Suprapubic skin (tissue), 4 donors: ENCODE measurements at regions not wholly inside any gene's neighbourhood (a gene's known extent, or its start where the extent isn't known, plus 50 kb on each side); places are given as distances from the start of the nearest gene placed in this dataset.

Source experiments
- CTCF ChIP-seq, 2 donors: fragments of 200-600 bp in 1 of 2; fragments of 450-650 bp in 1 of 2; sonication (generic) in 1 of 2; IDR thresholded peaks; one replicate each; pipeline ENCODE4 v1.5.1; 2016 to 2019; ENCODE audit warnings: antibody characterized with exemption in 2 of 2, mild to moderate bottlenecking in 1 of 2, moderate library complexity in 1 of 2
- EP300 ChIP-seq: sonication (generic); formaldehyde crosslinking; IDR thresholded peaks from one replicate; pipeline ENCODE4 v1.6.1; 2017; ENCODE audit warnings: antibody characterized with exemption
- POLR2A ChIP-seq, 2 donors: fragments of 450-650 bp; IDR thresholded peaks; one replicate each; pipeline ENCODE4 v1.6.1; 2017; ENCODE audit warnings: antibody characterized with exemption in 2 of 2, mild to moderate bottlenecking in 2 of 2, moderate library complexity in 2 of 2
- POLR2AphosphoS5 ChIP-seq, 3 donors: sonication (generic); formaldehyde crosslinking; IDR thresholded peaks; one replicate each; pipeline ENCODE4 v1.6.1; 2017; ENCODE audit warnings: antibody characterized with exemption in 3 of 3

- TF ChIP-seq POLR2A (IDR thresholded peaks at IDR 0.05) (no peak), CTCF (IDR thresholded peaks at IDR 0.05) (no peak), POLR2AphosphoS5 (IDR thresholded peaks at IDR 0.05) (no peak), EP300 (no peak)
These were observed 590.4 kb downstream of the BRD1 start for GRCh38 chr22:49237279-49237678.
